Esophagus muscularis mucosa (tissue), 4 donors: ENCODE measurements at regions not wholly inside any gene's neighbourhood (a gene's known extent, or its start where the extent isn't known, plus 50 kb on each side); places are given as distances from the start of the nearest gene placed in this dataset.

Experiments used
- DNase-seq: peaks from one replicate; pipeline ENCODE4 v3.0.0-alpha.2; 2017; ENCODE audit errors: extremely low spot score
- H3K27ac ChIP-seq, 4 donors: fragments of 200-600 bp; sonication (generic); replicated peaks in 1 of 4; 1 replicate in 3 of 4; 2 replicates in 1 of 4; pipeline ENCODE4 v1.5.1; 2016 to 2019; ENCODE audit warnings: mild to moderate bottlenecking in 1 of 4
- H3K27me3 ChIP-seq, 4 donors: fragments of 200-600 bp; sonication (generic); one replicate each; pipeline versions ENCODE4 v1.5.1 to v1.6.0; 2016 to 2019
- H3K36me3 ChIP-seq, 4 donors: fragments of 200-600 bp; sonication (generic); one replicate each; pipeline ENCODE4 v1.5.1; 2016 to 2019
- H3K4me1 ChIP-seq, 4 donors: fragments of 200-600 bp; sonication (generic); one replicate each; pipeline ENCODE4 v1.5.1; 2016 to 2019
- H3K4me3 ChIP-seq, 4 donors: fragments of 200-600 bp; sonication (generic); 1 replicate in 2 of 4; 2 replicates in 2 of 4; pipeline ENCODE4 v1.5.1; 2016 to 2019; ENCODE audit warnings: mild to moderate bottlenecking in 4 of 4, moderate library complexity in 1 of 4
- H3K9me3 ChIP-seq, 4 donors: fragments of 200-600 bp; sonication (generic); 1 replicate in 3 of 4; 2 replicates in 1 of 4; pipeline ENCODE4 v1.5.1; 2016 to 2019
- EP300 ChIP-seq: sonication (generic); formaldehyde crosslinking; IDR thresholded peaks from one replicate; pipeline ENCODE4 v1.6.1; 2017; ENCODE audit warnings: antibody characterized with exemption
- POLR2A ChIP-seq: fragments of 450-650 bp; IDR thresholded peaks from one replicate; pipeline ENCODE4 v1.6.1; 2017; ENCODE audit warnings: antibody characterized with exemption, moderate library complexity, mild to moderate bottlenecking, low read depth
- POLR2AphosphoS5 ChIP-seq, 2 donors: sonication (generic); formaldehyde crosslinking; IDR thresholded peaks; one replicate each; pipeline ENCODE4 v1.6.1; 2017; ENCODE audit warnings: antibody characterized with exemption in 2 of 2
- WGBS: methylation state at CpG from one replicate; pipeline ENCODE4 v1.1.5; 2018; 5-methylcytosine and 5-hydroxymethylcytosine counted together
- intact Hi-C: fragments of 100-400 bp; cut with DNase I; formaldehyde crosslinking; loops from one replicate; pipeline ENCODE4 v1.15.1; 2023
- TF ChIP-seq, protein P1 (sequence below), 3 experiments: fragments of 200-600 bp in 2 of 3; fragments of 450-650 bp in 1 of 3; sonication (generic) in 2 of 3; IDR thresholded peaks; one replicate each; pipeline ENCODE4 v1.5.1; 2017 to 2019; ENCODE audit warnings: antibody characterized with exemption in 3 of 3, mild to moderate bottlenecking in 2 of 3, moderate library complexity in 1 of 3

DNA sequence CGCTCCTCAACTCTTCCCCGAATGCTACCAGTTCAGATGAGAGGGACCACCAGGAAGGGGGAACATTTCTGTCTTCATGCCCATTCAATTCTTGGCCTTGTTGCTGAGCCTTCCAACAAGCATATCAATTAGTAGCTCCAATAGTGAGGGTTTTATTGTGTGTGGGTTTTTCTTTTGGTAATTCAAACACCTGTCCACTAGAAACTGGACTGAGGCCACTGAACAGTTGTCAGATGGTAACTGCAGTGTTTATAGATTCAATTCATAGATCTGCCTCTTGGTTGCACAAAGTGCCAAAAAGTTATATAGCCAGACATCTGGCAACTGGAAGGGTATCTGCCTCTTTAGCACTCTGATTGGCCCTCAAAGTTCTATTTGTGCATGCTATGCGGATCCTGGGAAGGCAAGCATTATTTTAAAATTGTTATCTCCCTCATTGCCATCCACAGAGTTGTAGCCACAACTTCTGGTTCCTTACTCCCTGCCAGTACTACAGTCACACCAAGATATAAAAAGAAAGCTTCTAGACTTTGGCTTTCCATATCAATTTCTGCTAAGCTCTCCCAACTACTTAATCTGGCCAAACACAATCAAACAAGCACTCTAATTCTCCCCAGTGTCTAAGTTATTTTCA, 83.3 kb upstream of the ZNF521 start:
- no peak overlapping the region for H3K4me3 ChIP-seq
- no peak for DNase-seq
- intact Hi-C loops, result no loop called here
- 92% methylated on average over 3 of the region's 3 CpGs for WGBS
- H3K4me1 ChIP-seq, result no peaks in the 10 kb centered on the region
- H3K36me3 ChIP-seq, result no peaks in the 10 kb centered on the region
- TF ChIP-seq, protein P1, sequence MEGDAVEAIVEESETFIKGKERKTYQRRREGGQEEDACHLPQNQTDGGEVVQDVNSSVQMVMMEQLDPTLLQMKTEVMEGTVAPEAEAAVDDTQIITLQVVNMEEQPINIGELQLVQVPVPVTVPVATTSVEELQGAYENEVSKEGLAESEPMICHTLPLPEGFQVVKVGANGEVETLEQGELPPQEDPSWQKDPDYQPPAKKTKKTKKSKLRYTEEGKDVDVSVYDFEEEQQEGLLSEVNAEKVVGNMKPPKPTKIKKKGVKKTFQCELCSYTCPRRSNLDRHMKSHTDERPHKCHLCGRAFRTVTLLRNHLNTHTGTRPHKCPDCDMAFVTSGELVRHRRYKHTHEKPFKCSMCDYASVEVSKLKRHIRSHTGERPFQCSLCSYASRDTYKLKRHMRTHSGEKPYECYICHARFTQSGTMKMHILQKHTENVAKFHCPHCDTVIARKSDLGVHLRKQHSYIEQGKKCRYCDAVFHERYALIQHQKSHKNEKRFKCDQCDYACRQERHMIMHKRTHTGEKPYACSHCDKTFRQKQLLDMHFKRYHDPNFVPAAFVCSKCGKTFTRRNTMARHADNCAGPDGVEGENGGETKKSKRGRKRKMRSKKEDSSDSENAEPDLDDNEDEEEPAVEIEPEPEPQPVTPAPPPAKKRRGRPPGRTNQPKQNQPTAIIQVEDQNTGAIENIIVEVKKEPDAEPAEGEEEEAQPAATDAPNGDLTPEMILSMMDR (IDR thresholded peaks at IDR 0.05), result no peak
- no peak for TF ChIP-seq POLR2A
- H3K27me3 ChIP-seq, result no peaks in the 10 kb centered on the region
- H3K9me3 ChIP-seq, result no peaks in the 10 kb centered on the region
- no peak overlapping the region for H3K27ac ChIP-seq

DNA sequence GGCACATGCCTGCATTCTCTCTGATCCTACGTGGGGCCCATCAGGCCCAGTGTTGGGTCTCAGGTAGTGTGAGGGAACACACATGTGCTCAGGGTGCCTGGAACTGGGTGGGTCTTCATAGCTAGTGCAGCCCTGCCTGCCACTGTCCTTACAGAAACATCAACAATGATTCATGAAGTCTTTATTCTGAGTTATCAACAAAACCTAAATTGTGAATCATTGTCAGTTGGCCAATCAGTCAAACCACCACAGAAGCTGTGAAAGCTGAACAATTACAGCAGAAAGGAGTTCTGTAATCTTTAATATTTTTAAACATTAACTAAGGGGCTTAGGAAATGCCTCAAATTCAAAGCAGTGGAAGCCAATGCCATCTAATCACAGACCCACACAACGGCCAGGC, 82.8 kb upstream of the ZNF521 start:
- Histone ChIP-seq H3K27me3 (no peaks in the 10 kb centered on the region), H3K9me3 (no peaks in the 10 kb centered on the region), H3K4me3 (no peak overlapping the region), H3K36me3 (no peaks in the 10 kb centered on the region), H3K4me1 (no peaks in the 10 kb centered on the region), H3K27ac (no peak overlapping the region)
- 89% methylated on average over 2 of the region's 2 CpGs for WGBS
- DNase-seq, result no peak
- intact Hi-C loops, result no loop called here
- no peak for TF ChIP-seq POLR2A
- no peak for TF ChIP-seq POLR2AphosphoS5 (IDR thresholded peaks at IDR 0.05)

DNA sequence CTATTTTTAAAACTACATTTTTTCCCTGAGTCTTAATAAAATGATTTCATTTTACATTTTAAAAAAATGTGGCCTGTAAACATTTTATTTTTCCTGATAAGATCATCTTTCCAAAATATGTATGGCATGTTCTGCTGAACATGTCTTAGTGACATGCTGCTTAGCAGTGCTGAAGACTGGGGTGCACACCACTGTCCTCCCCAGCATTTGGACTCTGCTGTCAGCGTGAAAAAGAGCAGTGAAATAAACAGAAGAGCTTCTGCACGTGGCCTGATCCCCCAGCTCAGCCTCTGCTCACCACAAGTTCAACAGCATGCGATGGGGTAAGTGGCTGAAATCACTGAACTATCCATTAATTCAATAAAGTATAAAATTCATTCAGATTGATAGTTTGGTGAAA, 81.6 kb upstream of the ZNF521 start:
- no peak for DNase-seq
- WGBS, result 63% methylated on average over 3 of the region's 3 CpGs

DNA sequence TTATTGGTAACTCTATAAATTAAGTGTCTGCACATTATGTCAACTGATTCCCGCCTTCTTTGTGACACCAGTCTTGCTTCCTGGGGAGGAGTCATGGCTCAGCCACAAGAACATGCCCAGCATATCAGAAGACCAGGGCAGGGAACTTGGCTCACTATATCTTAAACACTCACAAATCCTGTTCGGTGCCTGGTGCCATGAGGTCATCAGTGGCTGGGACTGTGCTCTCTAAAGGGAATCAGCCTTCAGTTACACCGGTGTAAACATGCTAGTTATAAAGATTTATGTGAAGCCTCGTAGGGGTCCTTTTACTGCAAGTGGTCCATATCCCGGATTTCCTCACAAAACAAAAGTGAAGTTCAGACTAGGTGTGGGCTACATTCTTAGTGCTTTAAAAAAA, 73.1 kb upstream of the ZNF521 start:
- no peaks in the 10 kb centered on the region for H3K36me3 ChIP-seq
- H3K4me3 ChIP-seq, result no peak overlapping the region
- H3K27ac ChIP-seq, result no peak overlapping the region
- peaks cover 0 to 5% (median 0%) of the 10 kb centered on the region in 4 donors for H3K27me3 ChIP-seq
- H3K9me3 ChIP-seq, result peaks cover 0 to 5% (median 0%) of the 10 kb centered on the region in 4 donors
- WGBS, result 61% methylated on average over 5 of the region's 5 CpGs
- intact Hi-C loops, result loop anchor here (10.0 kb wide), 1 partner anchor 50 kb away; no protein-coding TSS in a partner anchor
- DNase-seq, result no peak
- H3K4me1 ChIP-seq, result no peaks in the 10 kb centered on the region
- TF ChIP-seq POLR2A, result no peak

More for the DNA sequence above, 81.6 kb upstream of the ZNF521 start:
- no peaks in the 10 kb centered on the region for H3K36me3 ChIP-seq
- intact Hi-C loops, result no loop called here
- TF ChIP-seq POLR2A (no peak), POLR2AphosphoS5 (IDR thresholded peaks at IDR 0.05) (no peak), EP300 (no peak)
- TF ChIP-seq, protein P1 (IDR thresholded peaks at IDR 0.05), result no peak
- no peak overlapping the region for H3K4me3 ChIP-seq
- H3K9me3 ChIP-seq, result no peaks in the 10 kb centered on the region
- H3K27ac ChIP-seq, result no peak overlapping the region
- no peaks in the 10 kb centered on the region for H3K27me3 ChIP-seq
- H3K4me1 ChIP-seq, result no peaks in the 10 kb centered on the region

DNA sequence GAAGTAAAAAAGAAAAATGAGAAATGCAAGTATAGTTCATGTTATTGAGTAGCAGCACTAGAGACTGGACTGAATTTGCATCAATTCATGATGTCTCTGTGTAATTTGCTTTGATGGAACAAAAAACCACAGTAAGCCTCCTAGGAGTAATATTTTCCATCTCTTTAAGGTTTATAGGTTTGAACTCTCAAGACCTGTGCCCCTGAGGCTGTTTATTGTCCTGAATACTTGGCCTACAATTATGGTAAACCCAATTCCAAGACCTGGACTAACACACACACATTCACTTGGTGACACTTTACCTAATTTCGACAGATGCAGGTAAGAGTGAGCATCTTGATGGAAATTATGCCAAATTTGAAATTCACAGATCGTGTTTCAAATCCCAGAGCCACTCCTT, 71.8 kb upstream of the ZNF521 start:
- TF ChIP-seq, protein P1 (IDR thresholded peaks at IDR 0.05), result no peak
- TF ChIP-seq POLR2AphosphoS5 (IDR thresholded peaks at IDR 0.05) (no peak), EP300 (no peak), POLR2A (no peak)
- intact Hi-C loops, result loop anchor here (10.0 kb wide), 1 partner anchor 49 kb away; no protein-coding TSS in a partner anchor
- Histone ChIP-seq H3K27me3 (peaks cover 0 to 6% (median 0%) of the 10 kb centered on the region in 4 donors), H3K4me1 (no peaks in the 10 kb centered on the region), H3K36me3 (no peaks in the 10 kb centered on the region), H3K9me3 (peaks cover 0 to 5% (median 0%) of the 10 kb centered on the region in 4 donors), H3K27ac (no peak overlapping the region), H3K4me3 (no peak overlapping the region)
- no peak for DNase-seq
- WGBS, result 46% methylated on average over 2 of the region's 2 CpGs

DNA sequence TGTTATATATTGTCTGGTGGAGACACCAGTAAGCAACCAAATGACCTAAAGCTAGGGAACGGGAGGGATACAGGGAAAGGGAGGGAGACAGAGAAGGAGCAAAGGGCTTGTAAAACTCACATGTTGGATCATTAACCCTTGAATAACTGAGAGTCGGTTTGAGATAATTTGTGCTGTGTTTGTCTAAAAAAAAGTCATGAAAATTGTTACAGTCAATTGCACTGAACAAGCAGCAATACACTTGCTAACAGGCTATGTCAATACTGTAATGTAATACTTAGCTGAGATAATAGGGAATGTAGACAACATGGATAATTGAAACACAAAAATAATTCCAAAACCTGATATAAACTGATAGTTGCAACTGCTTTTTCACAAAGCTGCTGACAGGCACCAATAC, 71.3 kb upstream of the ZNF521 start:
- no peak for DNase-seq
- no peaks in the 10 kb centered on the region for H3K4me1 ChIP-seq
- intact Hi-C loops, result loop anchor here (10.0 kb wide), 1 partner anchor 48 kb away; no protein-coding TSS in a partner anchor
- H3K4me3 ChIP-seq, result no peak overlapping the region
- H3K27me3 ChIP-seq, result peaks cover 0 to 11% (median 0%) of the 10 kb centered on the region in 4 donors
- WGBS, result 77% methylated on average over 2 of the region's 2 CpGs
- no peak overlapping the region for H3K27ac ChIP-seq
- peaks cover 0 to 5% (median 0%) of the 10 kb centered on the region in 4 donors for H3K9me3 ChIP-seq
- no peaks in the 10 kb centered on the region for H3K36me3 ChIP-seq
- TF ChIP-seq, protein P1 (IDR thresholded peaks at IDR 0.05), result no peak
- TF ChIP-seq EP300, result no peak
- TF ChIP-seq POLR2AphosphoS5 (IDR thresholded peaks at IDR 0.05), result no peak
- TF ChIP-seq POLR2A, result no peak
